ENCODE measurements at regions not wholly inside any gene's neighbourhood (a gene's known extent, or its start where the extent isn't known, plus 50 kb on each side); places are given as distances from the start of the nearest gene placed in this dataset.

DNA sequence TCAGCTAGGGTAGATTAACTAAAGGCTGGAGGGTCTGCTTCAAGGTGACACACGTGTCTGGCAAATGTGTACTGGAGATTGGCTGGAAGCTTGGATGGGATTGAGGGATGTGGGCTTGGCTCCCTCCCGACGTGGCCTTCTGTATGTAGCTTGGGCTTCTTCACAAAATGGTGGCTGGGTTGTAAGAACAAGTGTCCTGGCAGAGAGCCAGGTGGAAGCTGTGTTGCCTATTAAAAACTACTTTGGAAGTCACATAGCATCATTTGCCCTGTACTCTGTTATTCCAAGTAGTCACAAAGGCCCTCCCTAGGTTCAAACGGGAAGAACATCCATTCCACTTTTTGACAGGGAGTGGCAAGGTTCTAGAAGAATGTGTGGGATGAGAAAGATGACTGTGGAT lies 174.1 kb upstream of the PRICKLE1 start:
- no peak for DNase-seq (ENCODE audit: low read depth)
- no peak overlapping the region for H3K4me3 ChIP-seq (ENCODE audit: low read depth, low read length)
- TF ChIP-seq, protein P1, sequence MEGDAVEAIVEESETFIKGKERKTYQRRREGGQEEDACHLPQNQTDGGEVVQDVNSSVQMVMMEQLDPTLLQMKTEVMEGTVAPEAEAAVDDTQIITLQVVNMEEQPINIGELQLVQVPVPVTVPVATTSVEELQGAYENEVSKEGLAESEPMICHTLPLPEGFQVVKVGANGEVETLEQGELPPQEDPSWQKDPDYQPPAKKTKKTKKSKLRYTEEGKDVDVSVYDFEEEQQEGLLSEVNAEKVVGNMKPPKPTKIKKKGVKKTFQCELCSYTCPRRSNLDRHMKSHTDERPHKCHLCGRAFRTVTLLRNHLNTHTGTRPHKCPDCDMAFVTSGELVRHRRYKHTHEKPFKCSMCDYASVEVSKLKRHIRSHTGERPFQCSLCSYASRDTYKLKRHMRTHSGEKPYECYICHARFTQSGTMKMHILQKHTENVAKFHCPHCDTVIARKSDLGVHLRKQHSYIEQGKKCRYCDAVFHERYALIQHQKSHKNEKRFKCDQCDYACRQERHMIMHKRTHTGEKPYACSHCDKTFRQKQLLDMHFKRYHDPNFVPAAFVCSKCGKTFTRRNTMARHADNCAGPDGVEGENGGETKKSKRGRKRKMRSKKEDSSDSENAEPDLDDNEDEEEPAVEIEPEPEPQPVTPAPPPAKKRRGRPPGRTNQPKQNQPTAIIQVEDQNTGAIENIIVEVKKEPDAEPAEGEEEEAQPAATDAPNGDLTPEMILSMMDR (IDR thresholded peaks at IDR 0.05; ENCODE audit: low read depth, low read length, missing control alignments), result no peak

DNA sequence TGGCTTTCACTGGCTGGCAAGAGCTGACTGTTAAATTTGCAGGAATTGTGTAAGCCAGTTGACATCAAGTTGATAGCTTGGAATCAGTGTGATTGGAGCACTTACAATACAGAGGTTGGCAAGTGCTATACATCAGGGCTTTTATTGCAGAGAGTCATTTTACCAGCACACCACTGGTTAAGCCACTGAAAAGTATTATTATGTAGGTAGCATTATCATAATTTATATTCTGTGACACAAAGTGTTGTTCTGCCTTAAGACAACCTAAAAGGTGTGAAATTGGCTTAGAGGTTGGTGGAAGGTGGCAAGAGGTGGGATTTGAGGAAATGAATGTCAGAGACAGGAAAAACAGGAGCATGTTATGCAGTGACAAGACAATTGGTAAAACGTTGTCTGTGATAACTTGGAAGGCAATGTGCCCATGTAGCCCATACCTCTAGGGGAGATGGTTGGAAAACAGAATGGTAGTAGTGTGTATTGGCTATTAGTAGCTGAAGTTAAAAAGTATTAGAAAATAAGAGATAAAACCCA lies 172.9 kb upstream of the PRICKLE1 start:
- no peak for DNase-seq (ENCODE audit: low read depth)
- TF ChIP-seq, protein P1 (IDR thresholded peaks at IDR 0.05; ENCODE audit: low read depth, low read length, missing control alignments), result no peak
- H3K4me3 ChIP-seq (ENCODE audit: low read depth, low read length), result no peak overlapping the region

DNA sequence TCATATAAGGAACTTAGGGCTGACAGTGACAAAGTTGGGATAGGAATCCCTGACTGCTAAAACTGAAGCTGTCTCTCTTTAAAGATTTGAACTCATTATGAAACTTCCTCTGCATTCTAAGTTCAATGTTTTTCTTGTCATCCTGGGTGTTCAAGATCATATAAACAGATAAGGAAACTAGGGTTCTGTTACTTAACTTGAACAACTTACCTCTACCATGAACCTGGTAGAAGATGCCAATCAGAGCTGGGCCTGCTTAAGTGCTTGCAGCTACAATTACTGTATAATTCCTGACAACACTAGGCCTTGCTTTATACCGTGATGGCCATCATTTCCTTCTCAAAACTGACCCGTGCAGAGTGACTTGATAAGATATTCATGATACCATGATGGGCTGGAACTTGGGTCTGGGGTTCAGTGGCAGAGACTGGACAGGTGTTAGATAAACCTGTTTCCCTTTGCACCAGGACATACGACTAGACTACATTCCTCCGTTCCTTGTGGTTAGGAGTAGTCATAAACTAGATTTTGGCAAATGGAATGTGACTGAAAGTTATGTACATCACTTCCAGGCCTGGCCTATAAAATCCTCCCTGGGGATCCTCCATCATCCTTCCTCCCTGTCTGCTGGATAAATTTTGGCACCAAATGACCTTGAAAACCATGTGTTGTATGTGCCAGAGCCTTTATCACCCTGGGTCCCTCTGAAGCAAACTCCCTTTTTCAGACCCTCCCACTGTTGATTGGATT lies 172.2 kb upstream of the PRICKLE1 start:
- TF ChIP-seq, protein P1 (IDR thresholded peaks at IDR 0.05; ENCODE audit: low read depth, low read length, missing control alignments), result no peak
- DNase-seq (ENCODE audit: low read depth), result no peak
- no peak overlapping the region for H3K4me3 ChIP-seq (ENCODE audit: low read depth, low read length)

DNA sequence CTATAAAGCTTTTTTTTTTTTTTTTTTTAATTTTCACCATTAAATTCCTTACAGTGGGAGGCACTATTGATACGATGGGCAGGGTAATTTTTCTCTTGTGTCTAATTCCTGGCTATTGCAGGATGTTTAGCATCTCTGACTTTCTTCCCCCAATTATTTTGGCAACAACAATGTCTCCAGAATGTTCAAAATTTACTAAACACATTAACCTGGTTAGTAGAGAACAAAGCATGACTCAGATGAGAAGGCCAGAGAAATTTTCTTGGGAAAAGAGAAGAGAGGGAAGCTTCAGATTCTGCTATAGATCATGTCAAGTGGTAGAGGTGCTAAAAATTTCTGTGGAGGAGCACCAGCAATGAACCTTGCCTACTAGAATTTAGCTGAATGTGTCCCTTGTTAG lies 171.5 kb upstream of the PRICKLE1 start:
- DNase-seq (ENCODE audit: low read depth), result no peak
- no peak overlapping the region for H3K4me3 ChIP-seq (ENCODE audit: low read depth, low read length)
- TF ChIP-seq, protein P1 (IDR thresholded peaks at IDR 0.05; ENCODE audit: low read depth, low read length, missing control alignments), result no peak

DNA sequence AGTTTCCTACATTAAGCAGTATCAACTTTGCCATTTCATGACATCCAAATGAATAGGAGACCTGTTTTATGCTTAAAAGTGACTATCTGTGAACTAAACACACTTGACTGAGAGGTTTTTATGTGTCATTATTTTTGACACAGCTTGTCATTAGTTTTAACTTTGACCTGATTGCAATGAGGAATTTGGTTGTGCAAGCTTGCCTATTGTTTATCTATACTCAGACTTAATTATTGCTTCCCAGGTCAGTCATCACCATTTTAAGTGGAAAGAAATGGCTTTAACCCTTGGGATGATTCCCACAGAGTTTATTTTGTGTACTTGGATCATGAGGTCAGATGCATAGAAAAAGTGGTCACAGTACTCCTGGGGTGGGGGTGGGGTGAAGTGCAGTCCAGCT lies 171.0 kb upstream of the PRICKLE1 start:
- H3K4me3 ChIP-seq (ENCODE audit: low read depth, low read length), result no peak overlapping the region
- TF ChIP-seq, protein P1 (IDR thresholded peaks at IDR 0.05; ENCODE audit: low read depth, low read length, missing control alignments), result no peak
- no peak for DNase-seq (ENCODE audit: low read depth)

DNA sequence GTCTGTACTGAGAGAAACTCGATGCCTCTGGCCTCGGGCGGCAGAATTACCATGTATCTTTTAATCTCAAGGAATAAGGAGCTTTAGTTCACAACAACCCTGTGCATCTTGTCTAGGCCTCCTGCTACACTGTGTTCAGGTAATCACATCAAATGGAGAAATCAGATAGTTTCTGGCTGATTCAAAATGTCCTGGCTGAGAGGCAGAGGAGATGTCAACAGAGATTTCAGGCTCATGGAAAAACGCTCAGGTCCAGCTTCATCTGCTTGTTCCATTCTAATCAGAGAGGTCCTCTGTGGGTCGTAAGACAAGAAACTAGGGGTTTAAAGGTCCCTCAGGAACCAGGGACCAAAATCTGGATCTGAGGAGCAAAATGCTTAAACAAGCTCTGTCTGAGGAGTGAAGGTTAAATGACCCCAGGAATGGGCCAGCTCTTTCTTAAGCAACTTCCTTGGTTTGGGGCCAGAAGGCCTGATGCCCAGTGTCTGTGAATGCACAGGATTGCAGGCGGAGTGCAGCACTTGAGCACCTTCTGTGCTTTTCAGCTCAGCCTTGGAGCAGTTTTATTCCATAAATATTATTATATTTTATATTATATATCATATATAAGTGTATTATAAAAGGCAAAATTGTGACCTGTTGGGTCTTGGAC lies 170.2 kb upstream of the PRICKLE1 start:
- no peak overlapping the region for H3K4me3 ChIP-seq (ENCODE audit: low read depth, low read length)
- DNase-seq (ENCODE audit: low read depth), result no peak
- TF ChIP-seq, protein P1 (IDR thresholded peaks at IDR 0.05; ENCODE audit: low read depth, low read length, missing control alignments), result no peak
